ENCODE measurements at regions not wholly inside any gene's neighbourhood (a gene's known extent, or its start where the extent isn't known, plus 50 kb on each side); places are given as distances from the start of the nearest gene placed in this dataset.
A peak's percentile ranks its signal among the peaks of the same experiment; 100 is the strongest.
"Not testable (repeated sequence)": the region's sequence is repeated elsewhere in the genome, so short reads cannot be mapped to it uniquely, and the experiment has no call there.

- DNase-seq, result no peak
These were observed 552.8 kb upstream of the NR5A2 start for GRCh38 chr1:199474738-199475137.

GRCh38 chr1:199482426-199482825 lies 545.1 kb upstream of the NR5A2 start:
- DNase-seq, result no peak

GRCh38 chr1:199489594-199489993 lies 537.9 kb upstream of the NR5A2 start:
- no peak for DNase-seq

GRCh38 chr1:199490769-199491527 lies 536.6 kb upstream of the NR5A2 start:
- DNase-seq, result peak; percentile 77

GRCh38 chr1:199495432-199495831 lies 532.1 kb upstream of the NR5A2 start:
- no peak for DNase-seq

- DNase-seq, result not testable (repeated sequence)
These were observed 528.7 kb upstream of the NR5A2 start for GRCh38 chr1:199498802-199499201.

GRCh38 chr1:199508072-199508471 lies 519.4 kb upstream of the NR5A2 start:
- DNase-seq, result no peak

DNA sequence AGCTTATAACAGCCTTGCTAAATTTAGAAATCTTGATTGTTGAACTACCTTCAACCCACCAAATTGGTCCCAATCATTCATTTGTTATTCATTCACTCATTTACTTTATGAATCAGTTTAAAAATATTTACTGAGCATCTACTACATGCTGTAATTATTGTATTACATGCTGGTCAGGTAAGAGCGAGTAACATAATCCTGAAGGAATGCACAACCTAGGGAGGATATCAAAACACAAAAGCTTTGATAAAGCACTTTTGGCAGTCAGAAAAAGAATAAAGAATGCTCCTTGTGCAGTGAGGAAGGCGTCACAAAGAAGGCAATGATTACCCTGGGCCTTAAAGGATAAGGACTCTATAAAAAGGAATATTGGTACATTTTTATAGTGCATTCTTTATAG lies 518.9 kb upstream of the NR5A2 start:
- DNase-seq, result no peak

DNA sequence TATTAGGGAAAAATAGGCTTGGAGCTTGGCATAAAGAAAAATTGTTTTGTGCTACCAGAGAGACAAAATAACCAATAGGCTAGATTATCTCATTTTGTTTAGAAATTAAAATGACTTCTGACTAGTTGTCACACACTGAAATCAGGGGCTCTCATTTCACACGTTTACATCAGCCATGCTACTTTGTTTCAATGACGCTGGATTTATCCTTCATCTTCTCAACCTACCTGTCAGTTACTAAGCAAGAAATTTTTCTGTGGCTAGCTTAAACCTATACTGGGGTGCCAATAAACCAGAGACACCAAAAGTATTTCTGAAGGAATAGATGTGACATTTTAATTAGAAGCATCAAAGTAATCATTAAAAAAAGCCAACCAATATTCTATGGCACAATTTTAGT lies 518.1 kb upstream of the NR5A2 start:
- DNase-seq, result no peak

- DNase-seq, result no peak
These were observed 517.2 kb upstream of the NR5A2 start for GRCh38 chr1:199510314-199510713.

- no peak for DNase-seq
These were observed 515.3 kb upstream of the NR5A2 start for GRCh38 chr1:199512037-199512710.

GRCh38 chr1:199515261-199515660 lies 512.2 kb upstream of the NR5A2 start:
- DNase-seq, result no peak

DNA sequence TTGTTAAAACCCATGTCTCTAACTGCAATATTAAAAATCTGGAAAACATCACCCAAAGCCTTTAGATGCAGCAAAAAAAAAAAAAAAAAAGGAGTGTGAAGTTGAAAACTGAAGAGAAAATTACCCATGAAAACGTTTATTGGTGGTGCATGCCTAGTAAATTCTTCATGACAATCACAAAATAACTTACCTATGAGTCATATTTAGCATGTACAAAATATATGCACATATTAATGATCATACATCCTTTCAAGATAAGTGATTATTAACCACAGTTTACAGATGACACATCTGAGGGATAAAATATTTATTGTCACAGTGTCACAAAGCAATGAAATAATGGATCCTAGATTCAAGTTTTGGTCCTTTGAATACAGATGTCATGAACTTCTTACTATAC lies 505.2 kb upstream of the NR5A2 start:
- DNase-seq, result peak; percentile 43

DNA sequence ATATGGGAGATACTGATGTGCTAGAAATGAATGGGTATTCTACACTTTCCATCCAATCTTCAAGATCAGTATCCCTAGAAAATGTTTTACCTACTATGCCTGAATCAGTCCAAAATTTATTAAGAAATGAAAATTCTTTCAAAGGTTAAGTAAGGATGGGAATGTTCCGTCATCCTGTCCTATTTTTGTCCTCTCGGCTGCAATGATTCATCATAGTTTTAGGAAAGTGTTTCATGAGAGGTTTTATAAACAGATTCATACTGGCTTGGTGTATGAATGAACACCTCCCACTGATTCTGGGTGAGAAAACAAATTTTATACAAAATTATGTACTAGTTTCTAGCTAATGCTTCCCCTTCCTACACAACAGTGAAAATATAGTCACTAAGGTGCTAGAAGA lies 504.6 kb upstream of the NR5A2 start:
- DNase-seq, result peak; percentile 74

- DNase-seq, result peak; percentile 54
These were observed 498.2 kb upstream of the NR5A2 start for GRCh38 chr1:199529324-199529723.

DNA sequence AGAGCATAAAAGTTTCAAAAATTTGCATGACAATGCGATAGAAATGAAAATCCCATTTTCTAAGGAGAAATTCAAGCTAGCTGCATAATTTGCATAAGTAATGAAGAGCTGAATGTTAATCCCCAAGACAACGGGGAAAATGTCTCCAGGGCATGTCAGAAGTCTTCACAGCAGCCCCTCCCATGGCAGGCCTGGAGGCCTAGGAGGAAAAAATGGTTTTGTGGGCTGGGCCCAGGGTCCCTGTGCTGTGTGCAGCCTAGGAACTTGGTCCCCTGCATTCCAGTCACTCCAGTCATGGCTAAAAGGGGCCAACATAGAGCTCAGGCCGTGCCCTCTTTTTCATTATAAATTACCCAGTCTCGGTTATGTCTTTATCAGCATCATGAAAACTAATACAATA lies 494.1 kb upstream of the NR5A2 start:
- not testable (repeated sequence) for DNase-seq

- no peak for DNase-seq
These were observed 481.7 kb upstream of the NR5A2 start for GRCh38 chr1:199545780-199546179.

GRCh38 chr1:199546323-199546722 lies 481.2 kb upstream of the NR5A2 start:
- DNase-seq, result peak; percentile 65

- DNase-seq, result no peak
These were observed 478.1 kb upstream of the NR5A2 start for GRCh38 chr1:199549421-199549820.

GRCh38 chr1:199550199-199551065 lies 477.1 kb upstream of the NR5A2 start:
- DNase-seq, result peak; percentile 43

GRCh38 chr1:199551967-199552565 lies 475.4 kb upstream of the NR5A2 start:
- peak; percentile 68 for DNase-seq

DNA sequence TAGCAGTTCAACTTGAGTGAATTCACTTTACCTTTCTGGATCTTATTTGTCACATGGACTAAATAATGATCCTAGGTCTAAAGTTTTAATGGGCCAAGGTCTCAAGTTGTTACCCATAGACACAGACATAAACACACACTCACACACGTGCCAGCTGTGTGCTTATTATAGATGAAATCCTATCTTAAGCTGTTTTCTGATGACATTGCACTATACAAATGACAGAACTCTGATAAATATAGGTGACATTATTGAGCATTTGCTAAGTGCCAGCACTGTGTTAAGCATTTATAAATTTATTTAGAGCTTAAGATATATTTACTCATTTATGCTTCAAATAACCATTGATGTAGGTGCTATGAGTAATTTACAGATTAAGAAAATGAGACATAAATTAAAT lies 474.4 kb upstream of the NR5A2 start:
- no peak for DNase-seq

- no peak for DNase-seq
These were observed 466.2 kb upstream of the NR5A2 start for GRCh38 chr1:199561334-199561733.
